H7 (cell line): ENCODE measurements at regions not wholly inside any gene's neighbourhood (a gene's known extent, or its start where the extent isn't known, plus 50 kb on each side); places are given as distances from the start of the nearest gene placed in this dataset.
"Not testable (repeated sequence)": the region's sequence is repeated elsewhere in the genome, so short reads cannot be mapped to it uniquely, and the experiment has no call there.

Source experiments
- DNase-seq: peaks from one replicate; pipeline ENCODE4 v3.0.0; 2012
- H3K27me3 ChIP-seq: 2 replicates; pipeline ENCODE4 v1.6.0; 2011; ENCODE audit warnings: mild to moderate bottlenecking, low read length; ENCODE audit not compliant: control insufficient read depth, insufficient read depth
- H3K36me3 ChIP-seq: replicated peaks from 2 replicates; pipeline ENCODE4 v1.5.1; 2011; ENCODE audit warnings: low read length; ENCODE audit not compliant: control insufficient read depth, insufficient read depth
- H3K4me3 ChIP-seq: 2 replicates; pipeline ENCODE4 v1.5.1; 2011; ENCODE audit warnings: low read depth, mild to moderate bottlenecking, control low read depth, low read length, moderate library complexity; ENCODE audit not compliant: insufficient read depth

- H3K36me3 ChIP-seq = no peaks in the 10 kb centered on the region
- no peaks in the 10 kb centered on the region for H3K27me3 ChIP-seq
- no peak for DNase-seq
- no peak overlapping the region for H3K4me3 ChIP-seq
Observed at GRCh38 chr5:104347119-104347708, 784.6 kb upstream of the NUDT12 start.

GRCh38 chr5:104345222-104346016 lies 782.8 kb upstream of the NUDT12 start:
- H3K36me3 ChIP-seq = no peaks in the 10 kb centered on the region
- no peak for DNase-seq
- H3K27me3 ChIP-seq = no peaks in the 10 kb centered on the region
- no peak overlapping the region for H3K4me3 ChIP-seq

- Histone ChIP-seq H3K36me3 (no peaks in the 10 kb centered on the region), H3K27me3 (no peaks in the 10 kb centered on the region), H3K4me3 (no peak overlapping the region)
- DNase-seq = no peak
Observed at GRCh38 chr5:104344809-104345208, 782.2 kb upstream of the NUDT12 start.

- Histone ChIP-seq H3K27me3 (no peaks in the 10 kb centered on the region), H3K36me3 (no peaks in the 10 kb centered on the region), H3K4me3 (no peak overlapping the region)
- DNase-seq = no peak
Observed at GRCh38 chr5:104327801-104328200, 765.2 kb upstream of the NUDT12 start.

GRCh38 chr5:104326966-104327365 lies 764.4 kb upstream of the NUDT12 start:
- no peaks in the 10 kb centered on the region for H3K36me3 ChIP-seq
- no peaks in the 10 kb centered on the region for H3K27me3 ChIP-seq
- no peak overlapping the region for H3K4me3 ChIP-seq
- no peak for DNase-seq

- no peak for DNase-seq
- Histone ChIP-seq H3K4me3 (no peak overlapping the region), H3K36me3 (no peaks in the 10 kb centered on the region), H3K27me3 (no peaks in the 10 kb centered on the region)
Observed at GRCh38 chr5:104325356-104325755, 762.8 kb upstream of the NUDT12 start.

GRCh38 chr5:104316676-104317075 lies 754.1 kb upstream of the NUDT12 start:
- not testable (repeated sequence) for H3K36me3 ChIP-seq, DNase-seq, H3K27me3 ChIP-seq, H3K4me3 ChIP-seq

GRCh38 chr5:104312481-104312880 lies 749.9 kb upstream of the NUDT12 start:
- Histone ChIP-seq H3K27me3 (no peaks in the 10 kb centered on the region), H3K36me3 (no peaks in the 10 kb centered on the region), H3K4me3 (no peak overlapping the region)
- DNase-seq = no peak

- Histone ChIP-seq H3K36me3 (no peaks in the 10 kb centered on the region), H3K4me3 (no peak overlapping the region)
- no peak for DNase-seq
Observed at GRCh38 chr5:104305602-104306001, 743.0 kb upstream of the NUDT12 start.

GRCh38 chr5:104299998-104300706 lies 737.6 kb upstream of the NUDT12 start:
- Histone ChIP-seq H3K36me3 (no peaks in the 10 kb centered on the region), H3K4me3 (no peak overlapping the region), H3K27me3 (no peaks in the 10 kb centered on the region)
- DNase-seq = no peak

More at GRCh38 chr5:104305602-104306001, 743.0 kb upstream of the NUDT12 start:
- H3K27me3 ChIP-seq = no peaks in the 10 kb centered on the region

- no peak for DNase-seq
- Histone ChIP-seq H3K36me3 (no peaks in the 10 kb centered on the region), H3K4me3 (no peak overlapping the region), H3K27me3 (no peaks in the 10 kb centered on the region)
Observed at GRCh38 chr5:104298518-104298917, 735.9 kb upstream of the NUDT12 start.

- H3K36me3 ChIP-seq = no peaks in the 10 kb centered on the region
- H3K27me3 ChIP-seq = no peaks in the 10 kb centered on the region
- no peak overlapping the region for H3K4me3 ChIP-seq
- no peak for DNase-seq
Observed at GRCh38 chr5:104297076-104297475, 734.5 kb upstream of the NUDT12 start.

- no peak overlapping the region for H3K4me3 ChIP-seq
- no peak for DNase-seq
- H3K36me3 ChIP-seq = no peaks in the 10 kb centered on the region
- no peaks in the 10 kb centered on the region for H3K27me3 ChIP-seq
Observed at GRCh38 chr5:104295991-104296390, 733.4 kb upstream of the NUDT12 start.

- H3K4me3 ChIP-seq = no peak overlapping the region
- H3K36me3 ChIP-seq = no peaks in the 10 kb centered on the region
- H3K27me3 ChIP-seq = no peaks in the 10 kb centered on the region
- no peak for DNase-seq
Observed at GRCh38 chr5:104283136-104283535, 720.5 kb upstream of the NUDT12 start.

- Histone ChIP-seq H3K27me3 (no peaks in the 10 kb centered on the region), H3K36me3 (no peaks in the 10 kb centered on the region), H3K4me3 (no peak overlapping the region)
- no peak for DNase-seq
Observed at GRCh38 chr5:104273725-104274124, 711.1 kb upstream of the NUDT12 start.
